Esophagus squamous epithelium (tissue), 5 donors: ENCODE measurements at regions not wholly inside any gene's neighbourhood (a gene's known extent, or its start where the extent isn't known, plus 50 kb on each side); places are given as distances from the start of the nearest gene placed in this dataset.

Experiments used
- DNase-seq: peaks from one replicate; lab custom pipeline; 2025; lab: John Stamatoyannopoulos, UW
- H3K27ac ChIP-seq, 4 donors: fragments of 200-600 bp; sonication (generic); one replicate each; pipeline ENCODE4 v1.5.1; 2016 to 2019; ENCODE audit warnings: mild to moderate bottlenecking in 1 of 4
- H3K27me3 ChIP-seq, 4 donors: fragments of 200-600 bp; sonication (generic); 1 replicate in 3 of 4; 2 replicates in 1 of 4; pipeline versions ENCODE4 v1.5.1 to v1.6.0; 2017 to 2021; ENCODE audit warnings: antibody characterized with exemption in 1 of 4
- H3K36me3 ChIP-seq, 3 donors: fragments of 200-600 bp; sonication (generic); one replicate each; pipeline ENCODE4 v1.5.1; 2016 to 2019
- H3K4me1 ChIP-seq, 3 donors: fragments of 200-600 bp; sonication (generic); one replicate each; pipeline ENCODE4 v1.5.1; 2017 to 2019
- H3K4me3 ChIP-seq, 4 donors: fragments of 200-600 bp; sonication (generic); 1 replicate in 3 of 4; 2 replicates in 1 of 4; pipeline ENCODE4 v1.5.1; 2016 to 2019; ENCODE audit warnings: mild to moderate bottlenecking in 2 of 4, moderate library complexity in 1 of 4
- H3K9me3 ChIP-seq, 3 donors: fragments of 200-600 bp; sonication (generic); one replicate each; pipeline ENCODE4 v1.5.1; 2016 to 2019
- CTCF ChIP-seq, 6 experiments: fragments of 450-650 bp in 4 of 6; fragments of 200-600 bp in 2 of 6; sonication (generic) in 2 of 6; IDR thresholded peaks; one replicate each; pipeline ENCODE4 v1.5.1; 2016 to 2019; ENCODE audit warnings: antibody characterized with exemption in 6 of 6, mild to moderate bottlenecking in 4 of 6, moderate library complexity in 4 of 6
- POLR2A ChIP-seq, 4 donors: fragments of 450-650 bp; IDR thresholded peaks; one replicate each; pipeline ENCODE4 v1.6.1; 2017; ENCODE audit warnings: antibody characterized with exemption in 4 of 4, mild to moderate bottlenecking in 4 of 4, moderate library complexity in 3 of 4
- WGBS, 2 donors: methylation state at CpG; one replicate each; pipeline ENCODE4 v1.1.5; 2018; 5-methylcytosine and 5-hydroxymethylcytosine counted together
- intact Hi-C: fragments of 100-400 bp; cut with DNase I; formaldehyde crosslinking; loops from one replicate; pipeline ENCODE4 v1.15.0; 2022
- donor health status: DM: yes; HTN: yes; CAD: no.

GRCh38 chr16:10314317-10314716, 71.5 kb upstream of the ATF7IP2 start:
- intact Hi-C loops, result loop anchor here (10.0 kb wide), 1 partner anchor 190 kb away; no protein-coding TSS in a partner anchor
- WGBS, 2 donors, result 86% methylated on average over 4 of the region's 4 CpGs

GRCh38 chr16:10314811-10315210, 71.0 kb upstream of the ATF7IP2 start:
- WGBS, 2 donors, result 29 to 33% methylated on average over 4 of the region's 4 CpGs
- Histone ChIP-seq H3K4me1 (peaks cover 0 to 2% (median 0%) of the 10 kb centered on the region in 3 donors), H3K27ac (no peak overlapping the region), H3K4me3 (no peak overlapping the region), H3K36me3 (no peaks in the 10 kb centered on the region), H3K9me3 (no peaks in the 10 kb centered on the region), H3K27me3 (no peaks in the 10 kb centered on the region)
- DNase-seq, result no peak
- intact Hi-C loops, result loop anchor here (10.0 kb wide), 1 partner anchor 190 kb away; no protein-coding TSS in a partner anchor
- TF ChIP-seq POLR2A (IDR thresholded peaks at IDR 0.05) (no peak), CTCF (IDR thresholded peaks at IDR 0.05) (peak in 2 of 6 experiments; percentile 7 to 32)

More at GRCh38 chr16:10314317-10314716, 71.5 kb upstream of the ATF7IP2 start:
- Histone ChIP-seq H3K27ac (no peak overlapping the region), H3K4me3 (no peak overlapping the region), H3K27me3 (no peaks in the 10 kb centered on the region), H3K4me1 (peaks cover 0 to 7% (median under 1%) of the 10 kb centered on the region in 3 donors), H3K36me3 (no peaks in the 10 kb centered on the region), H3K9me3 (no peaks in the 10 kb centered on the region)
- no peak for TF ChIP-seq CTCF (IDR thresholded peaks at IDR 0.05)
- no peak for TF ChIP-seq POLR2A (IDR thresholded peaks at IDR 0.05)
- DNase-seq, result no peak

GRCh38 chr16:10317425-10318001, 68.3 kb upstream of the ATF7IP2 start:
- no peaks in the 10 kb centered on the region for H3K27me3 ChIP-seq
- no peak overlapping the region for H3K4me3 ChIP-seq
- intact Hi-C loops, result loop anchor here (10.0 kb wide), 1 partner anchor 187 kb away; no protein-coding TSS in a partner anchor
- no peak for DNase-seq
- no peaks in the 10 kb centered on the region for H3K36me3 ChIP-seq
- no peak for TF ChIP-seq POLR2A (IDR thresholded peaks at IDR 0.05)
- TF ChIP-seq CTCF (IDR thresholded peaks at IDR 0.05), result no peak
- WGBS, 2 donors, result 86% methylated on average over 3 of the region's 3 CpGs
- H3K27ac ChIP-seq, result no peak overlapping the region
- H3K4me1 ChIP-seq, result no peaks in the 10 kb centered on the region
- no peaks in the 10 kb centered on the region for H3K9me3 ChIP-seq

- no peak overlapping the region for H3K27ac ChIP-seq
- intact Hi-C loops, result loop anchor here (10.0 kb wide), 1 partner anchor 186 kb away; no protein-coding TSS in a partner anchor
- H3K4me1 ChIP-seq, result no peaks in the 10 kb centered on the region
- no peak for TF ChIP-seq CTCF (IDR thresholded peaks at IDR 0.05)
- no peaks in the 10 kb centered on the region for H3K9me3 ChIP-seq
- no peak for DNase-seq
- 70 to 72% methylated on average over 11 of the region's 11 CpGs for WGBS, 2 donors
- H3K36me3 ChIP-seq, result no peaks in the 10 kb centered on the region
- no peak overlapping the region for H3K4me3 ChIP-seq
- H3K27me3 ChIP-seq, result no peaks in the 10 kb centered on the region
These were observed 66.9 kb upstream of the ATF7IP2 start for GRCh38 chr16:10318798-10319500.
